Naive thymus-derived CD4-positive, alpha-beta T cell (primary cell): ENCODE measurements at regions not wholly inside any gene's neighbourhood (a gene's known extent, or its start where the extent isn't known, plus 50 kb on each side); places are given as distances from the start of the nearest gene placed in this dataset.
A peak's percentile ranks its signal among the peaks of the same experiment; 100 is the strongest.
"Not testable (repeated sequence)": the region's sequence is repeated elsewhere in the genome, so short reads cannot be mapped to it uniquely, and the experiment has no call there.

ENCODE experiments used
- ATAC-seq: fragments of 150-1000 bp; cut with Tn5 transposase; 2 replicates; pipeline ENCODE4 v1.10.0; 2021; ENCODE audit warnings: mild to moderate bottlenecking, moderate library complexity
- CTCF ChIA-PET: fragments of 350-600 bp; sonication (Branson Sonifier 250); formaldehyde crosslinking; loops from one replicate; lab custom pipeline; 2021; ENCODE audit warnings: antibody characterized with exemption; lab: Charles Lee
- POLR2A ChIA-PET: fragments of 350-600 bp; sonication (Branson Sonifier 250); formaldehyde crosslinking; loops from one replicate; lab custom pipeline; 2021; ENCODE audit warnings: antibody characterized with exemption, inconsistent platforms; lab: Charles Lee
- DNase-seq, 9 donors: peaks; one replicate each; pipeline versions ENCODE4 v3.0.0 to v3.0.0-alpha.2; 2020 to 2022; ENCODE audit warnings: mixed read lengths in 1 of 9
- H3K27ac ChIP-seq: one replicate; pipeline ENCODE4 v1.7.0; 2013; ENCODE audit warnings: mild to moderate bottlenecking, low read depth, low read length, moderate library complexity
- H3K27me3 ChIP-seq, 2 donors: one replicate each; pipeline ENCODE4 v1.7.0; 2013; ENCODE audit warnings: low read length in 2 of 2, mild to moderate bottlenecking in 2 of 2, moderate library complexity in 2 of 2; ENCODE audit not compliant: control insufficient read depth in 2 of 2, insufficient read depth in 2 of 2
- H3K36me3 ChIP-seq, 3 experiments: 1 replicate in 2 of 3; 2 replicates in 1 of 3; pipeline ENCODE4 v1.7.0; 2013; ENCODE audit warnings: low read length in 3 of 3, mild to moderate bottlenecking in 3 of 3, moderate library complexity in 1 of 3; ENCODE audit not compliant: insufficient read depth in 3 of 3, control insufficient read depth in 2 of 3
- H3K4me1 ChIP-seq, 2 donors: one replicate each; pipeline ENCODE4 v1.7.0; 2013; ENCODE audit warnings: low read length in 2 of 2, mild to moderate bottlenecking in 2 of 2, moderate library complexity in 1 of 2; ENCODE audit not compliant: control insufficient read depth in 2 of 2, insufficient read depth in 2 of 2
- H3K4me3 ChIP-seq: 2 replicates; pipeline ENCODE4 v1.7.0; 2013; ENCODE audit warnings: mild to moderate bottlenecking, low read length
- H3K9me3 ChIP-seq, 3 experiments: 1 replicate in 2 of 3; 2 replicates in 1 of 3; pipeline ENCODE4 v1.7.0; 2013; ENCODE audit warnings: low read length in 3 of 3; ENCODE audit not compliant: control insufficient read depth in 2 of 3
- H3K27ac Mint-ChIP-seq, 9 donors: one replicate each; pipeline ENCODE4 v1.8.0; 2020 to 2022; ENCODE audit warnings: mixed read lengths in 9 of 9, mild to moderate bottlenecking in 8 of 9, moderate library complexity in 5 of 9, inconsistent platforms in 2 of 9
- H3K27me3 Mint-ChIP-seq, 5 donors: one replicate each; pipeline ENCODE4 v1.8.0; 2021 to 2022; ENCODE audit warnings: mixed read lengths in 5 of 5, mild to moderate bottlenecking in 1 of 5
- H3K36me3 Mint-ChIP-seq, 5 donors: one replicate each; pipeline ENCODE4 v1.8.0; 2020 to 2022; ENCODE audit warnings: mixed read lengths in 5 of 5, mild to moderate bottlenecking in 3 of 5, inconsistent platforms in 1 of 5
- H3K4me1 Mint-ChIP-seq, 7 donors: one replicate each; pipeline ENCODE4 v1.8.0; 2020 to 2022; ENCODE audit warnings: mixed read lengths in 7 of 7, mild to moderate bottlenecking in 3 of 7, inconsistent platforms in 1 of 7
- H3K4me3 Mint-ChIP-seq, 10 donors: one replicate each; pipeline ENCODE4 v1.8.0; 2020 to 2022; ENCODE audit warnings: mild to moderate bottlenecking in 10 of 10, mixed read lengths in 10 of 10, moderate library complexity in 6 of 10, inconsistent platforms in 2 of 10
- H3K9me3 Mint-ChIP-seq, 11 donors: one replicate each; pipeline ENCODE4 v1.8.0; 2020 to 2022; ENCODE audit warnings: mixed read lengths in 11 of 11, mild to moderate bottlenecking in 4 of 11, inconsistent platforms in 1 of 11, moderate library complexity in 1 of 11
- intact Hi-C, 2 donors: fragments of 100-400 bp; cut with micrococcal nuclease; formaldehyde crosslinking; loops; one replicate each; pipeline ENCODE4 v1.15.1; 2023

GRCh38 chr7:6992133-6992532, 166.1 kb upstream of the CCZ1B start:
- H3K36me3 Mint-ChIP-seq, ATAC-seq, H3K9me3 Mint-ChIP-seq, H3K9me3 ChIP-seq, H3K4me3 Mint-ChIP-seq, H3K27me3 Mint-ChIP-seq, H3K27me3 ChIP-seq, DNase-seq, H3K4me1 ChIP-seq, intact Hi-C loops, POLR2A ChIA-PET, H3K36me3 ChIP-seq, H3K27ac ChIP-seq, H3K4me3 ChIP-seq: not testable (repeated sequence)
- H3K4me1 Mint-ChIP-seq: peaks cover 4 to 15% (median 12%) of the 10 kb centered on the region in 7 donors
- CTCF ChIA-PET: interaction anchor here (2.2 kb wide), 1 partner anchor 50 kb away, joined by 5 read pairs; no protein-coding TSS in a partner anchor
- peak overlapping the region in 6 of 9 donors; percentile 41 to 92 (median 68) for H3K27ac Mint-ChIP-seq

- POLR2A ChIA-PET, H3K27me3 ChIP-seq, H3K36me3 Mint-ChIP-seq, H3K4me1 ChIP-seq, H3K4me3 Mint-ChIP-seq, intact Hi-C loops, CTCF ChIA-PET, H3K27ac ChIP-seq, H3K4me3 ChIP-seq, ATAC-seq, H3K27ac Mint-ChIP-seq, DNase-seq, H3K9me3 ChIP-seq, H3K36me3 ChIP-seq: not testable (repeated sequence)
- peaks cover 0 to 15% (median 9%) of the 10 kb centered on the region in 11 donors for H3K9me3 Mint-ChIP-seq
- peaks cover 5 to 14% (median 7%) of the 10 kb centered on the region in 5 donors for H3K27me3 Mint-ChIP-seq
- peaks cover 4 to 15% (median 12%) of the 10 kb centered on the region in 7 donors for H3K4me1 Mint-ChIP-seq
Observed at GRCh38 chr7:6995026-6995425, 169.0 kb upstream of the CCZ1B start.

- H3K4me1 Mint-ChIP-seq: peaks cover 4 to 11% (median 11%) of the 10 kb centered on the region in 7 donors
- H3K27ac ChIP-seq, H3K9me3 ChIP-seq, POLR2A ChIA-PET, H3K4me3 Mint-ChIP-seq, intact Hi-C loops, H3K4me1 ChIP-seq, H3K27me3 ChIP-seq, H3K36me3 ChIP-seq, DNase-seq, CTCF ChIA-PET, ATAC-seq, H3K36me3 Mint-ChIP-seq, H3K4me3 ChIP-seq: not testable (repeated sequence)
- H3K27ac Mint-ChIP-seq: peak overlapping the region in 1 of 9 donors; percentile 26
- H3K9me3 Mint-ChIP-seq: peaks cover 0 to 18% (median 10%) of the 10 kb centered on the region in 11 donors
- peaks cover 5 to 17% (median 7%) of the 10 kb centered on the region in 5 donors for H3K27me3 Mint-ChIP-seq
Observed at GRCh38 chr7:6995493-6996289, 169.6 kb upstream of the CCZ1B start.

- CTCF ChIA-PET, H3K4me3 Mint-ChIP-seq, H3K4me3 ChIP-seq, H3K27ac Mint-ChIP-seq, H3K27ac ChIP-seq, DNase-seq, POLR2A ChIA-PET, H3K27me3 ChIP-seq, H3K36me3 Mint-ChIP-seq, intact Hi-C loops, H3K36me3 ChIP-seq, H3K9me3 ChIP-seq, ATAC-seq, H3K4me1 Mint-ChIP-seq, H3K4me1 ChIP-seq: not testable (repeated sequence)
- Mint-ChIP-seq H3K27me3 (peaks cover 7 to 25% (median 18%) of the 10 kb centered on the region in 5 donors), H3K9me3 (peaks cover 0 to 18% (median 10%) of the 10 kb centered on the region in 11 donors)
Observed at GRCh38 chr7:6999067-6999666, 173.1 kb upstream of the CCZ1B start.

- Mint-ChIP-seq H3K27ac (no peak overlapping the region), H3K9me3 (peaks cover 0 to 24% (median 11%) of the 10 kb centered on the region in 11 donors), H3K36me3 (peaks cover 0 to 6% (median 2%) of the 10 kb centered on the region in 5 donors), H3K4me3 (no peak overlapping the region), H3K27me3 (peaks cover 7 to 25% (median 18%) of the 10 kb centered on the region in 5 donors), H3K4me1 (no peaks in the 10 kb centered on the region)
- H3K27ac ChIP-seq: no peak overlapping the region
- intact Hi-C loops: no loop called here
- no peaks in the 10 kb centered on the region for H3K27me3 ChIP-seq
- no peaks in the 10 kb centered on the region for H3K9me3 ChIP-seq
- no peak overlapping the region for H3K4me3 ChIP-seq
- DNase-seq (no peak), ATAC-seq (no peak)
- ChIA-PET CTCF (no interaction called here), POLR2A (no interaction called here)
- no peaks in the 10 kb centered on the region for H3K36me3 ChIP-seq
- no peaks in the 10 kb centered on the region for H3K4me1 ChIP-seq
Observed at GRCh38 chr7:7002418-7003062, 176.5 kb upstream of the CCZ1B start.

DNA sequence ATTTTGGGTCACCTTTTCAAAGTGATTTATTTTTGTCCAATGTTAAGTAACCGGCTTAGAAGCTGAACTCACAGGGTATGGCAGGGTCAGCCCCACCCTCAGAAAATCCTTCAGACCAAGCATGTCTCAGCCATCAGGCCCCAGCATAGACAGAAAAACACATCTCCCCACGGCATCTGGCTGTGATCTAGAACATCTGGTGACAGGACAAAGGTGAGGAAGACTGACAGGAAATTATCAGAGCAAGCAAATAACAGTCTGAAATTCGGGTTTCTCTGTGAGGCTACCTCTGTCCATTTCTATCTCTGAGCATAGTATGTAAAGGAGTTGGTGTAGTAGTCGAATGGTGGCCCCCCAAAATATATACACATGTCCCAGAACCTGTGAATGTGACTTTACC, 177.0 kb upstream of the C1GALT1 start:
- DNase-seq (no peak), ATAC-seq (no peak)
- H3K27me3 Mint-ChIP-seq: peaks cover 2 to 29% (median 13%) of the 10 kb centered on the region in 5 donors
- POLR2A ChIA-PET: no interaction called here
- H3K9me3 Mint-ChIP-seq: peaks cover 0 to 22% (median 5%) of the 10 kb centered on the region in 11 donors
- no peak overlapping the region for H3K4me3 Mint-ChIP-seq
- no peak overlapping the region for H3K4me3 ChIP-seq
- no peaks in the 10 kb centered on the region for H3K4me1 Mint-ChIP-seq
- H3K27ac ChIP-seq: no peak overlapping the region
- H3K27ac Mint-ChIP-seq: no peak overlapping the region
- CTCF ChIA-PET: no interaction called here
- H3K4me1 ChIP-seq: no peaks in the 10 kb centered on the region
- H3K36me3 Mint-ChIP-seq: no peaks in the 10 kb centered on the region
- intact Hi-C loops: no loop called here
- H3K9me3 ChIP-seq: no peaks in the 10 kb centered on the region
- H3K27me3 ChIP-seq: no peaks in the 10 kb centered on the region
- no peaks in the 10 kb centered on the region for H3K36me3 ChIP-seq
